Neural progenitor cell (in vitro differentiated cells): ENCODE measurements at regions not wholly inside any gene's neighbourhood (a gene's known extent, or its start where the extent isn't known, plus 50 kb on each side); places are given as distances from the start of the nearest gene placed in this dataset.

ENCODE experiments used
- DNase-seq: peaks from one replicate; pipeline ENCODE4 v3.0.0-alpha.2; 2016; ENCODE audit warnings: low spot score
- H2AFZ ChIP-seq: fragments of 200-600 bp; sonication (generic); replicated peaks from 2 replicates; pipeline ENCODE4 v1.6.1; 2016; ENCODE audit warnings: antibody characterized with exemption
- H3F3A ChIP-seq: fragments of 200-600 bp; sonication (generic); 2 replicates; pipeline ENCODE4 v1.6.1; 2016; ENCODE audit warnings: antibody characterized with exemption, low read depth
- H3K27ac ChIP-seq: fragments of 200-600 bp; sonication (generic); 2 replicates; pipeline ENCODE4 v1.5.1; 2016; ENCODE audit warnings: mild to moderate bottlenecking
- H3K27me3 ChIP-seq: fragments of 200-600 bp; sonication (generic); 2 replicates; pipeline ENCODE4 v1.6.1; 2016; ENCODE audit warnings: mild to moderate bottlenecking, moderate library complexity
- H3K36me3 ChIP-seq: fragments of 200-600 bp; sonication (generic); 2 replicates; pipeline ENCODE4 v1.5.1; 2016
- H3K4me1 ChIP-seq: fragments of 200-600 bp; sonication (generic); 2 replicates; pipeline ENCODE4 v1.6.1; 2016; ENCODE audit warnings: mixed run types
- H3K4me2 ChIP-seq: fragments of 200-600 bp; sonication (generic); 2 replicates; pipeline ENCODE4 v1.6.1; 2016
- H3K4me3 ChIP-seq: fragments of 200-600 bp; sonication (generic); 2 replicates; pipeline ENCODE4 v1.5.1; 2016
- H3K79me2 ChIP-seq: fragments of 200-600 bp; sonication (generic); 2 replicates; pipeline ENCODE4 v1.6.1; 2016; ENCODE audit warnings: low read depth
- H3K9ac ChIP-seq: fragments of 200-600 bp; sonication (generic); 2 replicates; pipeline ENCODE4 v1.6.1; 2016
- H3K9me3 ChIP-seq: fragments of 200-600 bp; sonication (generic); 2 replicates; pipeline ENCODE4 v1.5.1; 2016; ENCODE audit warnings: low read depth
- H4K20me1 ChIP-seq: fragments of 200-600 bp; sonication (generic); 2 replicates; pipeline ENCODE4 v1.6.1; 2016; ENCODE audit warnings: low read depth
- H3K27ac Mint-ChIP-seq: 3 replicates; pipeline ENCODE4 v1.8.0; 2021; ENCODE audit warnings: mixed read lengths
- H3K27me3 Mint-ChIP-seq: 2 replicates; pipeline ENCODE4 v1.8.0; 2022; ENCODE audit warnings: low read depth, mild to moderate bottlenecking, inconsistent platforms, moderate library complexity, mixed read lengths; ENCODE audit not compliant: insufficient read depth
- H3K36me3 Mint-ChIP-seq: 3 replicates; pipeline ENCODE4 v1.8.0; 2021; ENCODE audit warnings: mixed read lengths
- H3K4me1 Mint-ChIP-seq: 3 replicates; pipeline ENCODE4 v1.8.0; 2021; ENCODE audit warnings: mixed read lengths
- H3K4me3 Mint-ChIP-seq: 3 replicates; pipeline ENCODE4 v1.8.0; 2021; ENCODE audit warnings: mild to moderate bottlenecking, moderate library complexity, mixed read lengths
- H3K9me3 Mint-ChIP-seq: 3 replicates; pipeline ENCODE4 v1.8.0; 2020; ENCODE audit warnings: mixed read lengths
- CTCF ChIP-seq: fragments of 200-600 bp; sonication (generic); IDR thresholded peaks from 2 replicates; pipeline ENCODE4 v1.5.1; 2017; ENCODE audit warnings: antibody characterized with exemption, mild to moderate bottlenecking
- EZH2 ChIP-seq: fragments of 200-600 bp; sonication (generic); IDR thresholded peaks from 2 replicates; pipeline ENCODE4 v1.6.1; 2017; ENCODE audit warnings: antibody characterized with exemption, mild to moderate bottlenecking, moderate library complexity
- EZH2phosphoT487 ChIP-seq: fragments of 200-600 bp; sonication (generic); IDR thresholded peaks from 2 replicates; pipeline ENCODE4 v1.6.1; 2017; ENCODE audit warnings: antibody characterized with exemption

- Mint-ChIP-seq H3K27ac (no peak overlapping the region), H3K4me3 (no peak overlapping the region), H3K9me3 (peaks cover 2% of the 10 kb centered on the region), H3K36me3 (no peaks in the 10 kb centered on the region), H3K27me3 (no peaks in the 10 kb centered on the region), H3K4me1 (no peaks in the 10 kb centered on the region)
- Histone ChIP-seq H3K9ac (no peak overlapping the region), H3K36me3 (no peaks in the 10 kb centered on the region), H3K27ac (no peak overlapping the region), H3F3A (no peaks in the 10 kb centered on the region), H3K4me3 (no peak overlapping the region), H3K79me2 (no peaks in the 10 kb centered on the region), H3K27me3 (no peaks in the 10 kb centered on the region), H3K9me3 (no peaks in the 10 kb centered on the region), H2AFZ (no peak overlapping the region), H3K4me1 (no peaks in the 10 kb centered on the region), H4K20me1 (no peaks in the 10 kb centered on the region), H3K4me2 (no peak overlapping the region)
- no peak for DNase-seq
- TF ChIP-seq CTCF = no peak
Observed at GRCh38 chr4:27648416-27648815, 787.8 kb downstream of the STIM2 start.

GRCh38 chr4:27662426-27662825 lies 801.8 kb downstream of the STIM2 start:
- no peaks in the 10 kb centered on the region for H3K36me3 ChIP-seq
- no peaks in the 10 kb centered on the region for H3K27me3 ChIP-seq
- H4K20me1 ChIP-seq = no peaks in the 10 kb centered on the region
- H3F3A ChIP-seq = no peaks in the 10 kb centered on the region
- H3K4me1 Mint-ChIP-seq = peaks cover 9% of the 10 kb centered on the region
- H3K27ac ChIP-seq = no peak overlapping the region
- H3K36me3 Mint-ChIP-seq = no peaks in the 10 kb centered on the region
- peak overlapping the region; percentile 73 for H2AFZ ChIP-seq
- peak overlapping the region; percentile 62 for H3K27ac Mint-ChIP-seq
- no peaks in the 10 kb centered on the region for H3K79me2 ChIP-seq
- TF ChIP-seq EZH2 = no peak
- TF ChIP-seq CTCF = no peak
- TF ChIP-seq EZH2phosphoT487 = no peak
- H3K9me3 ChIP-seq = no peaks in the 10 kb centered on the region
- H3K4me2 ChIP-seq = no peak overlapping the region
- no peak overlapping the region for H3K4me3 ChIP-seq
- H3K4me3 Mint-ChIP-seq = no peak overlapping the region
- peak; percentile 7 for DNase-seq
- no peaks in the 10 kb centered on the region for H3K27me3 Mint-ChIP-seq
- H3K4me1 ChIP-seq = peaks cover 4% of the 10 kb centered on the region
- H3K9me3 Mint-ChIP-seq = no peaks in the 10 kb centered on the region
- no peak overlapping the region for H3K9ac ChIP-seq

GRCh38 chr4:27666943-27667342 lies 806.3 kb downstream of the STIM2 start:
- H3K4me2 ChIP-seq = no peak overlapping the region
- H3K27me3 ChIP-seq = no peaks in the 10 kb centered on the region
- Mint-ChIP-seq H3K36me3 (no peaks in the 10 kb centered on the region), H3K27me3 (no peaks in the 10 kb centered on the region), H3K9me3 (no peaks in the 10 kb centered on the region), H3K4me3 (no peak overlapping the region), H3K4me1 (peaks cover 7% of the 10 kb centered on the region), H3K27ac (no peak overlapping the region)
- no peaks in the 10 kb centered on the region for H3F3A ChIP-seq
- H3K79me2 ChIP-seq = no peaks in the 10 kb centered on the region
- peak; percentile 46 for DNase-seq
- peak; percentile 51 for TF ChIP-seq CTCF
- no peak for TF ChIP-seq EZH2phosphoT487
- H3K27ac ChIP-seq = no peak overlapping the region
- H3K4me1 ChIP-seq = peaks cover 4% of the 10 kb centered on the region
- no peak overlapping the region for H3K9ac ChIP-seq
- no peaks in the 10 kb centered on the region for H3K9me3 ChIP-seq
- H4K20me1 ChIP-seq = no peaks in the 10 kb centered on the region
- peak overlapping the region; percentile 50 for H2AFZ ChIP-seq
- no peaks in the 10 kb centered on the region for H3K36me3 ChIP-seq
- no peak overlapping the region for H3K4me3 ChIP-seq

GRCh38 chr4:27668001-27668400 lies 807.4 kb downstream of the STIM2 start:
- no peaks in the 10 kb centered on the region for H3K36me3 ChIP-seq
- TF ChIP-seq CTCF = no peak
- no peak for TF ChIP-seq EZH2
- TF ChIP-seq EZH2phosphoT487 = no peak
- H3K27me3 ChIP-seq = no peaks in the 10 kb centered on the region

More at GRCh38 chr4:27668001-27668400, 807.4 kb downstream of the STIM2 start:
- Mint-ChIP-seq H3K36me3 (no peaks in the 10 kb centered on the region), H3K9me3 (no peaks in the 10 kb centered on the region), H3K4me3 (no peak overlapping the region), H3K4me1 (peaks cover 2% of the 10 kb centered on the region), H3K27ac (no peak overlapping the region), H3K27me3 (no peaks in the 10 kb centered on the region)
- H2AFZ ChIP-seq = no peak overlapping the region
- DNase-seq = no peak
- H4K20me1 ChIP-seq = no peaks in the 10 kb centered on the region
- no peaks in the 10 kb centered on the region for H3K79me2 ChIP-seq
- H3K4me2 ChIP-seq = no peak overlapping the region
- H3K4me3 ChIP-seq = no peak overlapping the region
- H3K9ac ChIP-seq = no peak overlapping the region
- no peak overlapping the region for H3K27ac ChIP-seq
- H3K9me3 ChIP-seq = no peaks in the 10 kb centered on the region
- H3F3A ChIP-seq = no peaks in the 10 kb centered on the region
- H3K4me1 ChIP-seq = no peaks in the 10 kb centered on the region
